OCI-LY1 (cell line): ENCODE measurements at regions not wholly inside any gene's neighbourhood (a gene's known extent, or its start where the extent isn't known, plus 50 kb on each side); places are given as distances from the start of the nearest gene placed in this dataset.

Experiments
- CTCF ChIP-seq: fragments of 200-600 bp; sonication (generic), shearing (Covaris generic); IDR thresholded peaks from 2 replicates; pipeline ENCODE4 v1.5.1; 2017; ENCODE audit warnings: mild to moderate bottlenecking, antibody characterized with exemption, low read length, moderate library complexity, mixed read lengths
- EZH2 ChIP-seq: fragments of 200-600 bp; sonication (generic), shearing (Covaris generic); IDR thresholded peaks from 2 replicates; pipeline ENCODE4 v1.8.0; 2017; ENCODE audit warnings: borderline replicate concordance, mixed run types, mild to moderate bottlenecking, antibody characterized with exemption, low read length, moderate library complexity, mixed read lengths

DNA sequence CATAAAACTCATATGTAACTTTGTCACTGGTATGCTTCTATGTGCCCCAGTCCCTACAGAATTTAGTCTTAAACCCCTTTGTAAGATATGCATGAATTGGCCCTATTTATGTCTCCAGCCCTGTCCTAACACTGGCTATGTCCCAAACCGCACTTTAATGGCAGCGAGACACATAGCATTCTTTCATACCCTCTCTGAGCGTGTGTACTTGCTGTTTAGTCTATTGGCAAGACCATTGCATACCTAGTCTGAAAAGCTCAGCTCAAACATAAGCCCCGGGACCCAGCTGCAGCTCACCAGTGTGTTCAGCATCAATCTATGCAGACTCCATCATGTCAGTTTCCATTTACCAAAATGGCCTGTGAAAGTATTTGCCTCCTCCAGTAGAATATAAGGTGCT is 1018.4 kb upstream of the TENM3 start:
- no peak for TF ChIP-seq CTCF
- no peak for TF ChIP-seq EZH2
